ENCODE measurements at regions not wholly inside any gene's neighbourhood (a gene's known extent, or its start where the extent isn't known, plus 50 kb on each side); places are given as distances from the start of the nearest gene placed in this dataset.

DNA sequence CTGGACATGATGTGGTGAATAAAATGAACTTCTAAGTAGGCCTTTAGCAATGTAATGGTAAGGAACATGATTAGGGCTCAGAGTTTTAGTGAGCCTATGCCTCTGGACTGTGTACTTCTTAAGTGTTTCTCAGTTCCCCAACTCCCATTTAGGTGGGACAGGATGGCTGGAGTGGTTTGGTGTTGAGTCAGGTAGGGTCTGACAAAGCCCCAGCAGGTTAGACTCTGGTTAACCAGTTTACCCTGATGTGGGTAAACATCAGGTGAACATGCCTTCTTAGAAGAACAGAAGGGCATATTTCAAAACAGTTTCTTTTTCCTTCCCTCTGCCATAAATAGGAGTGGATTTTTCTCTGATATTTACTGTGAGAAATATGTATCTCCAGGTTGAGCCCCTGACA is 1548.7 kb downstream of the GRIK2 start:
- Histone ChIP-seq H3F3A (ENCODE audit: insufficient read depth, low read length, poor library complexity, severe bottlenecking) (no peaks in the 10 kb centered on the region), H3K36me3 (ENCODE audit: insufficient read depth, low read length) (no peaks in the 10 kb centered on the region), H3K9me2 (ENCODE audit: insufficient read depth, low read length) (no peaks in the 10 kb centered on the region), H3K4me2 (ENCODE audit: low read length) (no peak overlapping the region), H2AFZ (ENCODE audit: low read depth, low read length) (no peak overlapping the region), H3K27me3 (ENCODE audit: insufficient read depth, low read depth, low read length) (no peaks in the 10 kb centered on the region), H3K27ac (ENCODE audit: low read length) (no peak overlapping the region), H3K9ac (ENCODE audit: low read length) (no peak overlapping the region), H3K9me3 (ENCODE audit: low read length) (no peaks in the 10 kb centered on the region), H3K4me3 (ENCODE audit: low read length) (no peak overlapping the region), H4K20me1 (ENCODE audit: insufficient read depth) (no peaks in the 10 kb centered on the region), H3K79me2 (replicated peaks; ENCODE audit: insufficient read depth, low read length) (no peaks in the 10 kb centered on the region)
- TF ChIP-seq POLR2AphosphoS5 (IDR thresholded peaks at IDR 0.05) (no peak), SMC3 (conservative IDR thresholded peaks at IDR 0.05; ENCODE audit: poor library complexity) (no peak)
- TF ChIP-seq, protein P1, sequence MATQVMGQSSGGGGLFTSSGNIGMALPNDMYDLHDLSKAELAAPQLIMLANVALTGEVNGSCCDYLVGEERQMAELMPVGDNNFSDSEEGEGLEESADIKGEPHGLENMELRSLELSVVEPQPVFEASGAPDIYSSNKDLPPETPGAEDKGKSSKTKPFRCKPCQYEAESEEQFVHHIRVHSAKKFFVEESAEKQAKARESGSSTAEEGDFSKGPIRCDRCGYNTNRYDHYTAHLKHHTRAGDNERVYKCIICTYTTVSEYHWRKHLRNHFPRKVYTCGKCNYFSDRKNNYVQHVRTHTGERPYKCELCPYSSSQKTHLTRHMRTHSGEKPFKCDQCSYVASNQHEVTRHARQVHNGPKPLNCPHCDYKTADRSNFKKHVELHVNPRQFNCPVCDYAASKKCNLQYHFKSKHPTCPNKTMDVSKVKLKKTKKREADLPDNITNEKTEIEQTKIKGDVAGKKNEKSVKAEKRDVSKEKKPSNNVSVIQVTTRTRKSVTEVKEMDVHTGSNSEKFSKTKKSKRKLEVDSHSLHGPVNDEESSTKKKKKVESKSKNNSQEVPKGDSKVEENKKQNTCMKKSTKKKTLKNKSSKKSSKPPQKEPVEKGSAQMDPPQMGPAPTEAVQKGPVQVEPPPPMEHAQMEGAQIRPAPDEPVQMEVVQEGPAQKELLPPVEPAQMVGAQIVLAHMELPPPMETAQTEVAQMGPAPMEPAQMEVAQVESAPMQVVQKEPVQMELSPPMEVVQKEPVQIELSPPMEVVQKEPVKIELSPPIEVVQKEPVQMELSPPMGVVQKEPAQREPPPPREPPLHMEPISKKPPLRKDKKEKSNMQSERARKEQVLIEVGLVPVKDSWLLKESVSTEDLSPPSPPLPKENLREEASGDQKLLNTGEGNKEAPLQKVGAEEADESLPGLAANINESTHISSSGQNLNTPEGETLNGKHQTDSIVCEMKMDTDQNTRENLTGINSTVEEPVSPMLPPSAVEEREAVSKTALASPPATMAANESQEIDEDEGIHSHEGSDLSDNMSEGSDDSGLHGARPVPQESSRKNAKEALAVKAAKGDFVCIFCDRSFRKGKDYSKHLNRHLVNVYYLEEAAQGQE (IDR thresholded peaks at IDR 0.05; ENCODE audit: borderline replicate concordance) = no peak

DNA sequence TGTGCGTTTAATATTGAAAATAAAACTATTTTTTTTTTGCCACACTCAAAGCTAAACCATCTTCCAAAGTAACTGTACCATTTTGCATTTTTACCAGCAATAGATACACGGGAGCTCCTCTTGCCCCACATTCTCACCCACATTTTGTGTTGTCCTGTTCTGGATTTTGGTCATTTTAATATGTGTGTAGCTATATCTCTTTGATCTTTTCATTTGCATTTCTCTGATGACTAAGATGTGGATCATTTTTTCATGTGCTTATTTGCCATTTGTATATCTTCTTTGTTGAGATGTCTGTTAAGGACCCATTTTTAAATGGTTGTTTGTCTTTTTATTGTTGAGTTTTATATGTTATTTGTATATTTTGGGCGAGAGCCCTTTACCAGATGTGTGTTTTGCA is 1543.5 kb downstream of the GRIK2 start:
- Histone ChIP-seq H3K27me3 (ENCODE audit: insufficient read depth, low read depth, low read length) (no peaks in the 10 kb centered on the region), H3K79me2 (replicated peaks; ENCODE audit: insufficient read depth, low read length) (no peaks in the 10 kb centered on the region), H3K9me3 (ENCODE audit: low read length) (no peaks in the 10 kb centered on the region), H3F3A (ENCODE audit: insufficient read depth, low read length, poor library complexity, severe bottlenecking) (no peaks in the 10 kb centered on the region), H3K9ac (ENCODE audit: low read length) (no peak overlapping the region), H2AFZ (ENCODE audit: low read depth, low read length) (no peak overlapping the region), H3K4me2 (ENCODE audit: low read length) (no peak overlapping the region), H3K36me3 (ENCODE audit: insufficient read depth, low read length) (no peaks in the 10 kb centered on the region), H3K27ac (ENCODE audit: low read length) (no peak overlapping the region), H3K4me3 (ENCODE audit: low read length) (no peak overlapping the region), H3K9me2 (ENCODE audit: insufficient read depth, low read length) (no peaks in the 10 kb centered on the region), H4K20me1 (ENCODE audit: insufficient read depth) (no peaks in the 10 kb centered on the region)
- TF ChIP-seq MXI1 (conservative IDR thresholded peaks at IDR 0.05; ENCODE audit: poor library complexity, severe bottlenecking) (no peak), TAF1 (IDR thresholded peaks at IDR 0.05; ENCODE audit: low read depth) (no peak), EP300 (conservative IDR thresholded peaks at IDR 0.05; ENCODE audit: poor library complexity, severe bottlenecking) (no peak), SMC3 (conservative IDR thresholded peaks at IDR 0.05; ENCODE audit: poor library complexity) (no peak), RAD21 (conservative IDR thresholded peaks at IDR 0.05) (no peak), POLR2AphosphoS5 (IDR thresholded peaks at IDR 0.05) (no peak), EZH2 (IDR thresholded peaks at IDR 0.05; ENCODE audit: borderline replicate concordance, insufficient read depth, low read length, poor library complexity, severe bottlenecking) (no peak)
- TF ChIP-seq, protein P1 (IDR thresholded peaks at IDR 0.05; ENCODE audit: borderline replicate concordance) = no peak
- TF ChIP-seq, protein P2, sequence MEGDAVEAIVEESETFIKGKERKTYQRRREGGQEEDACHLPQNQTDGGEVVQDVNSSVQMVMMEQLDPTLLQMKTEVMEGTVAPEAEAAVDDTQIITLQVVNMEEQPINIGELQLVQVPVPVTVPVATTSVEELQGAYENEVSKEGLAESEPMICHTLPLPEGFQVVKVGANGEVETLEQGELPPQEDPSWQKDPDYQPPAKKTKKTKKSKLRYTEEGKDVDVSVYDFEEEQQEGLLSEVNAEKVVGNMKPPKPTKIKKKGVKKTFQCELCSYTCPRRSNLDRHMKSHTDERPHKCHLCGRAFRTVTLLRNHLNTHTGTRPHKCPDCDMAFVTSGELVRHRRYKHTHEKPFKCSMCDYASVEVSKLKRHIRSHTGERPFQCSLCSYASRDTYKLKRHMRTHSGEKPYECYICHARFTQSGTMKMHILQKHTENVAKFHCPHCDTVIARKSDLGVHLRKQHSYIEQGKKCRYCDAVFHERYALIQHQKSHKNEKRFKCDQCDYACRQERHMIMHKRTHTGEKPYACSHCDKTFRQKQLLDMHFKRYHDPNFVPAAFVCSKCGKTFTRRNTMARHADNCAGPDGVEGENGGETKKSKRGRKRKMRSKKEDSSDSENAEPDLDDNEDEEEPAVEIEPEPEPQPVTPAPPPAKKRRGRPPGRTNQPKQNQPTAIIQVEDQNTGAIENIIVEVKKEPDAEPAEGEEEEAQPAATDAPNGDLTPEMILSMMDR (IDR thresholded peaks at IDR 0.05; ENCODE audit: poor library complexity, severe bottlenecking) = no peak
